Loucy (cell line): ENCODE measurements at regions not wholly inside any gene's neighbourhood (a gene's known extent, or its start where the extent isn't known, plus 50 kb on each side); places are given as distances from the start of the nearest gene placed in this dataset.

ENCODE experiments used
- CTCF ChIP-seq: fragments of 200-600 bp; sonication (generic); conservative IDR thresholded peaks from 2 replicates; pipeline ENCODE4 v1.5.1; 2014; ENCODE audit warnings: mild to moderate bottlenecking, antibody characterized with exemption, low read length
- EZH2phosphoT487 ChIP-seq: fragments of 200-600 bp; IDR thresholded peaks from 2 replicates; pipeline ENCODE4 v1.6.1; 2018; ENCODE audit warnings: antibody characterized with exemption, mild to moderate bottlenecking, moderate library complexity, borderline replicate concordance

- TF ChIP-seq CTCF = no peak
- no peak for TF ChIP-seq EZH2phosphoT487
These were observed 206.5 kb upstream of the FANCL start for GRCh38 chr2:58447586-58447985.
